Endothelial cell of umbilical vein (primary cell): ENCODE measurements at regions not wholly inside any gene's neighbourhood (a gene's known extent, or its start where the extent isn't known, plus 50 kb on each side); places are given as distances from the start of the nearest gene placed in this dataset.

Experiments
- BruUV-seq: library from RNA; stranded (reverse); fragments of 400-500 nt; replicated peaks from 2 replicates; lab custom pipeline; 2021; lab: Mats Ljungman, UMichigan
- CTCF ChIA-PET: fragments of 300-600, 350-600 bp; sonication (Branson Sonifier 250); formaldehyde crosslinking; loops from one replicate; lab custom pipeline; 2021; ENCODE audit warnings: antibody characterized with exemption, inconsistent platforms; lab: Charles Lee
- POLR2A ChIA-PET: fragments of 300-600, 350-600 bp; sonication (Branson Sonifier 250); formaldehyde crosslinking; loops from one replicate; lab custom pipeline; 2021; ENCODE audit warnings: antibody characterized with exemption, inconsistent platforms; lab: Charles Lee
- DNase-seq: peaks from one replicate; pipeline ENCODE4 v3.0.0-alpha.2; 2011; ENCODE audit warnings: low read depth, low spot score
- FAIRE-seq: peaks from 2 replicates; lab custom pipeline; 2011; peaks lifted over from hg19 to GRCh38; lab: Jason Lieb, UNC
- H2AFZ ChIP-seq: 2 replicates; pipeline ENCODE4 v1.6.0; 2012; ENCODE audit warnings: low read depth, low read length, control low read depth, inconsistent platforms
- H3K27ac ChIP-seq: 2 replicates; pipeline ENCODE4 v1.5.1; 2011; ENCODE audit warnings: low read depth, mild to moderate bottlenecking, control low read depth, low read length, moderate library complexity; ENCODE audit not compliant: insufficient read depth
- H3K27me3 ChIP-seq, 2 experiments: 2 replicates each; pipeline versions ENCODE4 v1.6.0 to v1.6.1; 2011; ENCODE audit warnings: low read length in 2 of 2, mixed read lengths in 1 of 2; ENCODE audit not compliant: control insufficient read depth in 2 of 2, insufficient read depth in 2 of 2
- H3K36me3 ChIP-seq, 2 experiments: 2 replicates in 1 of 2; 3 replicates in 1 of 2; pipeline ENCODE4 v1.5.1; 2011; ENCODE audit warnings: low read length in 2 of 2, mild to moderate bottlenecking in 1 of 2, moderate library complexity in 1 of 2; ENCODE audit not compliant: control insufficient read depth in 2 of 2, insufficient read depth in 2 of 2; ENCODE audit errors: extremely low read depth in 1 of 2
- H3K4me1 ChIP-seq: 3 replicates; pipeline ENCODE4 v1.5.1; 2011; ENCODE audit warnings: mild to moderate bottlenecking, low read length; ENCODE audit not compliant: control insufficient read depth, insufficient read depth; ENCODE audit errors: extremely low read depth
- H3K4me2 ChIP-seq: 2 replicates; pipeline ENCODE4 v1.6.1; 2011; ENCODE audit warnings: low read length, control low read depth, mixed read lengths; ENCODE audit not compliant: insufficient read depth
- H3K4me3 ChIP-seq, 3 experiments: fragments of 200-600 bp in 1 of 3; sonication (generic), shearing (Covaris generic) in 1 of 3; replicated peaks in 1 of 3; 2 replicates each; pipeline ENCODE4 v1.5.1; 2011 to 2016; ENCODE audit warnings: control low read depth in 3 of 3, low read length in 3 of 3, mild to moderate bottlenecking in 2 of 3, inconsistent platforms in 1 of 3, low read depth in 1 of 3, moderate library complexity in 1 of 3; ENCODE audit not compliant: insufficient read depth in 1 of 3
- H3K79me2 ChIP-seq: 2 replicates; pipeline ENCODE4 v1.6.0; 2012; ENCODE audit warnings: low read length, inconsistent platforms; ENCODE audit not compliant: control insufficient read depth, insufficient read depth
- H3K9ac ChIP-seq: replicated peaks from 2 replicates; pipeline ENCODE3; 2011; ENCODE audit warnings: low read length, control low read depth; ENCODE audit not compliant: insufficient read depth; ENCODE audit errors: extremely low read depth
- H3K9me1 ChIP-seq: replicated peaks from 3 replicates; pipeline ENCODE4 v1.6.0; 2011; ENCODE audit warnings: mild to moderate bottlenecking, low read length; ENCODE audit not compliant: control insufficient read depth, insufficient read depth; ENCODE audit errors: extremely low read depth
- H3K9me3 ChIP-seq: replicated peaks from 2 replicates; pipeline ENCODE4 v1.5.1; 2012; ENCODE audit warnings: low read length, inconsistent platforms; ENCODE audit not compliant: control insufficient read depth, insufficient read depth
- H4K20me1 ChIP-seq: replicated peaks from 2 replicates; pipeline ENCODE3; 2011; ENCODE audit warnings: mild to moderate bottlenecking, low read length; ENCODE audit not compliant: control insufficient read depth, insufficient read depth; ENCODE audit errors: extremely low read depth
- EZH2 ChIP-seq: IDR thresholded peaks from 2 replicates; pipeline ENCODE4 v1.6.1; 2012; ENCODE audit warnings: borderline replicate concordance, low read depth, mild to moderate bottlenecking, moderate library complexity, low read length, inconsistent platforms; ENCODE audit not compliant: severe bottlenecking
- FOS ChIP-seq: IDR thresholded peaks from 2 replicates; pipeline ENCODE4 v1.6.1; 2011; ENCODE audit warnings: mild to moderate bottlenecking, low read length, moderate library complexity, borderline replicate concordance; ENCODE audit not compliant: insufficient read depth
- GATA2 ChIP-seq: IDR thresholded peaks from 2 replicates; pipeline ENCODE4 v1.7.0; 2011; ENCODE audit warnings: low read depth, mild to moderate bottlenecking, moderate library complexity, mixed read lengths, low read length; ENCODE audit not compliant: insufficient read length, insufficient read depth
- JUN ChIP-seq: IDR thresholded peaks from 2 replicates; pipeline ENCODE4 v1.6.1; 2011; ENCODE audit warnings: borderline replicate concordance, low read depth; ENCODE audit not compliant: insufficient read length, insufficient read depth
- MYC ChIP-seq: IDR thresholded peaks from one replicate; pipeline ENCODE4 v1.6.1; 2011; ENCODE audit warnings: mild to moderate bottlenecking, low read depth, low read length
- POLR2A ChIP-seq: IDR thresholded peaks from 2 replicates; pipeline ENCODE4 v1.6.1; 2012; ENCODE audit warnings: low read depth, mild to moderate bottlenecking, control low read depth, low read length
- POLR2AphosphoS5 ChIP-seq: IDR thresholded peaks from 2 replicates; pipeline ENCODE4 v1.6.1; 2012; ENCODE audit warnings: low read depth, mild to moderate bottlenecking, control low read depth, low read length, moderate library complexity; ENCODE audit not compliant: insufficient read depth
- dilution Hi-C: fragments of 300-500 bp; cut with MboI; formaldehyde crosslinking; loops from one replicate; pipeline ENCODE4 v1.15.0; 2019; ENCODE audit warnings: low sequenced_read_pairs; ENCODE audit not compliant: extremely low pct_ligation_motif_present
- intact Hi-C: fragments of 100-400 bp; cut with micrococcal nuclease; formaldehyde crosslinking; loops from one replicate; pipeline ENCODE4 v1.10.0; 2022
- TF ChIP-seq, protein P1 (sequence below): IDR thresholded peaks from 2 replicates; pipeline ENCODE4 v1.6.1; 2011; ENCODE audit not compliant: insufficient read depth, insufficient read length
- TF ChIP-seq, protein P2 (sequence below), 2 donors: IDR thresholded peaks; 1 replicate in 1 of 2; 2 replicates in 1 of 2; pipeline ENCODE4 v1.5.1; 2011; ENCODE audit warnings: low read length in 2 of 2, mild to moderate bottlenecking in 2 of 2, moderate library complexity in 2 of 2, control low read depth in 1 of 2, inconsistent platforms in 1 of 2, low read depth in 1 of 2; ENCODE audit not compliant: insufficient read depth in 1 of 2; ENCODE audit errors: extremely low read depth in 1 of 2

DNA sequence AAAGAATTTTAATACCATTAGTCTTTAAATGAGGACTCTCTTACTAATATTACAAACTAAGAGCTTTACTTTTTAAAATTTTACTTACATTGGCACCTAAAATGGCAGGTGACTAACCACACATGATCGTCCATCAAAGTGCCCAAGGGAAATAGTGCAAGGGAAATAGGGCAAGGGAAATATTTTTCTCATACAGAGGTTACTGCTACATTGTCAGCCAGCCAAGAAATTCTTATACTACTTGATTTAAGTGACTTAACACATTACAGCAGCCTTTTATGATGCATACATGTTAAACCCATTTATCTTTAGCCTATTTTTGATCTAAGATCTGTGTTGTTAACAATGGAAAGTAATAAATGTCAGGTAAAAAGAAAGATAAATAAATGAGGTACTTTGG, 587.2 kb upstream of the PKDCC start:
- no peak overlapping the region for H3K4me3 ChIP-seq
- no peak for DNase-seq
- no peak overlapping the region for H3K4me2 ChIP-seq
- ChIA-PET POLR2A (no interaction called here), CTCF (interaction anchor here (1.1 kb wide), 1 partner anchor 19 kb away, joined by 3 read pairs; no protein-coding TSS in a partner anchor)
- FAIRE-seq = no peak
- no peaks in the 10 kb centered on the region for H3K36me3 ChIP-seq
- no peaks in the 10 kb centered on the region for H3K9me1 ChIP-seq
- no peak overlapping the region for H3K27ac ChIP-seq
- no peaks in the 10 kb centered on the region for H3K27me3 ChIP-seq
- H3K9me3 ChIP-seq = no peaks in the 10 kb centered on the region
- TF ChIP-seq, protein P1, sequence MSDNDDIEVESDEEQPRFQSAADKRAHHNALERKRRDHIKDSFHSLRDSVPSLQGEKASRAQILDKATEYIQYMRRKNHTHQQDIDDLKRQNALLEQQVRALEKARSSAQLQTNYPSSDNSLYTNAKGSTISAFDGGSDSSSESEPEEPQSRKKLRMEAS = no peak
- TF ChIP-seq JUN (no peak), POLR2AphosphoS5 (no peak), EZH2 (no peak), POLR2A (no peak), FOS (no peak), MYC (no peak), GATA2 (no peak)
- TF ChIP-seq, protein P2, sequence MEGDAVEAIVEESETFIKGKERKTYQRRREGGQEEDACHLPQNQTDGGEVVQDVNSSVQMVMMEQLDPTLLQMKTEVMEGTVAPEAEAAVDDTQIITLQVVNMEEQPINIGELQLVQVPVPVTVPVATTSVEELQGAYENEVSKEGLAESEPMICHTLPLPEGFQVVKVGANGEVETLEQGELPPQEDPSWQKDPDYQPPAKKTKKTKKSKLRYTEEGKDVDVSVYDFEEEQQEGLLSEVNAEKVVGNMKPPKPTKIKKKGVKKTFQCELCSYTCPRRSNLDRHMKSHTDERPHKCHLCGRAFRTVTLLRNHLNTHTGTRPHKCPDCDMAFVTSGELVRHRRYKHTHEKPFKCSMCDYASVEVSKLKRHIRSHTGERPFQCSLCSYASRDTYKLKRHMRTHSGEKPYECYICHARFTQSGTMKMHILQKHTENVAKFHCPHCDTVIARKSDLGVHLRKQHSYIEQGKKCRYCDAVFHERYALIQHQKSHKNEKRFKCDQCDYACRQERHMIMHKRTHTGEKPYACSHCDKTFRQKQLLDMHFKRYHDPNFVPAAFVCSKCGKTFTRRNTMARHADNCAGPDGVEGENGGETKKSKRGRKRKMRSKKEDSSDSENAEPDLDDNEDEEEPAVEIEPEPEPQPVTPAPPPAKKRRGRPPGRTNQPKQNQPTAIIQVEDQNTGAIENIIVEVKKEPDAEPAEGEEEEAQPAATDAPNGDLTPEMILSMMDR (IDR thresholded peaks at IDR 0.05; ENCODE audit: extremely low read depth in 1 of 2, insufficient read depth in 1 of 2, low read depth in 1 of 2, low read length in 2 of 2) = no peak
- no peaks in the 10 kb centered on the region for H4K20me1 ChIP-seq
- dilution Hi-C loops = no loop called here
- no TSS peak for BruUV-seq
- no peaks in the 10 kb centered on the region for H3K4me1 ChIP-seq
- no peak overlapping the region for H2AFZ ChIP-seq
- no peaks in the 10 kb centered on the region for H3K79me2 ChIP-seq
- intact Hi-C loops = no loop called here
- H3K9ac ChIP-seq = no peak overlapping the region
